HEK293T (cell line): ENCODE measurements at regions not wholly inside any gene's neighbourhood (a gene's known extent, or its start where the extent isn't known, plus 50 kb on each side); places are given as distances from the start of the nearest gene placed in this dataset.

Source experiments
- ELF4 ChIP-seq: fragments of 450-650 bp; IDR thresholded peaks from 2 replicates; pipeline ENCODE4 v1.6.1; 2017; ENCODE audit warnings: antibody characterized with exemption
- TF ChIP-seq, protein P1 (sequence below): fragments of 450-650 bp; IDR thresholded peaks from 2 replicates; pipeline ENCODE4 v1.6.1; 2016

DNA sequence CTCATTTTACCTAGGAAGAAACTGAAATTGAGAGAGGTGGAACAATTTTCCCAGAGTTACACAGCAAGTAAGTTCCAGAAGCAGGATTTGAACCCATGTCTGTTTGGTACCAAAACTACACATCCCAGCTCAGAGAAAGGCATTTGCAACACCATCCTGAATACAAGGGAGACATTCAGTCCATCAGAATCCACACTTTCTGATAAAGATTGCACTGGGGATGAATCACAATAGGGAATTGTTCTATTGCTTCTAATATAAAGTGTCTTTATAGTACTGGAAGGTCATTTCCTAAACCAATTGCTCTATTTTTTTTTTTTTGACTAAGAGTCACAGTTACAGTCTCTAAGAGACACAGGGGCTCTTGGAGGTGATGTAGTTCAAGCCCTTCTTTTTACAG is 208.1 kb upstream of the CADM1 start:
- TF ChIP-seq ELF4: no peak
- TF ChIP-seq, protein P1, sequence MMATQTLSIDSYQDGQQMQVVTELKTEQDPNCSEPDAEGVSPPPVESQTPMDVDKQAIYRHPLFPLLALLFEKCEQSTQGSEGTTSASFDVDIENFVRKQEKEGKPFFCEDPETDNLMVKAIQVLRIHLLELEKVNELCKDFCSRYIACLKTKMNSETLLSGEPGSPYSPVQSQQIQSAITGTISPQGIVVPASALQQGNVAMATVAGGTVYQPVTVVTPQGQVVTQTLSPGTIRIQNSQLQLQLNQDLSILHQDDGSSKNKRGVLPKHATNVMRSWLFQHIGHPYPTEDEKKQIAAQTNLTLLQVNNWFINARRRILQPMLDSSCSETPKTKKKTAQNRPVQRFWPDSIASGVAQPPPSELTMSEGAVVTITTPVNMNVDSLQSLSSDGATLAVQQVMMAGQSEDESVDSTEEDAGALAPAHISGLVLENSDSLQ: no peak
